Activated CD4-positive, CD25-positive, alpha-beta regulatory T cell treated with anti-CD3 and anti-CD28 coated beads, Interleukin-2, amount 50 U/mL, for 16 hours (primary cell): ENCODE measurements at regions not wholly inside any gene's neighbourhood (a gene's known extent, or its start where the extent isn't known, plus 50 kb on each side); places are given as distances from the start of the nearest gene placed in this dataset.
"Not testable (repeated sequence)": the region's sequence is repeated elsewhere in the genome, so short reads cannot be mapped to it uniquely, and the experiment has no call there.

Source experiments
- DNase-seq: peaks from one replicate; pipeline ENCODE4 v3.0.0-alpha.2; 2020; ENCODE audit warnings: low read depth, low spot score

DNA sequence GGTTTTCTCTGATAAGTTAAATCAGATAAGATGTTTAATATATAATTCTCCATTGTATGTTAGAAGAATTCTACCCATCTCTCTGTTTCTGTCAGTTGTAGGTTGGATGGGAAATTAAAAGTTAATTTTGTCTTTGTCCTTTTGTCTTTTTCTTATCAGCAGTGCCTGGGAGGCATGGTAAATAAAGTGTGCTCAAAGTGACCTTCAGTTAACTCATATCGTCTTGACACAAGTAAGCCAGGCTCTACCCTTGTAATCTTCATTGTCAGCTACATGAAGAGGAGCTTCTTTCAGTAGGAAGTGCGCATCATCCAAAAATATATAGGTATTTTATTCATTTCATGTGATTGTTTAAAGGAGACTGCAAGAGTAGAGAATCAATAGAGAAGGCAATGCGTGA is 138.9 kb upstream of the NRIP1 start:
- no peak for DNase-seq

DNA sequence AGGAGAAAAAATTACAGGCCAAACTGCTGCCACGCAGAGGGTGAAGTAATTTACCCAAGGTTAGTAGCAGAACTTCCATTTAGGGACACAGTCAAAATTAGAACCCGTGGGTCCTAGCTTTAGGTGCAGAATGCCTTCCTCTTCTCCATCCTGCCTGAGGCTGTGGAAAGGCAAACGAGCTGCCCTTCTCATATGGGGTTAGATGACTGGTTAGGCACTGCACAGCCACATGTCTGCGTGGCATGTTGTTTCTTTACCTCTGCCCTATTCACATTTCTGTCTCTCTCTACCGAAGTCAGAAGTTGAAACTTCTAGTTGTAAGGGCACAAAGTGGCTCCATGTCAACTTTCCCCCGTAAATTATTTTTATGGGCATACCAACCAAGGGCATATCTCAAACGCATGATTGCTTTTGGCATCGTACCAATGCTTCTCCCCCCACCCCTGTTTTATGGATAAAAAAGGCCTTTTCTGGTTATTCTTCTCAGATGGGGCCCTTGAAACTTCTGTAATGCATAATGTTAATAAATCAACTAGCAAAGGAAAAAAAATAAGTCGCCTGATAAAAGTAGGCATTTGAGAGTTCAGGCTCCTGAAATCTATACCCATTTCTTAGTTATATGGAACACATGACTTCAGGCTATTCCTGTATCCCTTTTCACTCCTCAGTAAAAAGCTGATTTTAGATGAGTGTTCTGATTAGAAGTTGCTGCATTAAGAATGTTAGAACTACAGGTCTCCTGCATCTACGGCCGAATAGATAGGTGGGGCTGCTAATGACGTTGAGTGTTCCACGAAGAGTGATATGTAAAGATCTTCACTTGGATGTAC is 139.6 kb upstream of the NRIP1 start:
- DNase-seq: no peak

DNA sequence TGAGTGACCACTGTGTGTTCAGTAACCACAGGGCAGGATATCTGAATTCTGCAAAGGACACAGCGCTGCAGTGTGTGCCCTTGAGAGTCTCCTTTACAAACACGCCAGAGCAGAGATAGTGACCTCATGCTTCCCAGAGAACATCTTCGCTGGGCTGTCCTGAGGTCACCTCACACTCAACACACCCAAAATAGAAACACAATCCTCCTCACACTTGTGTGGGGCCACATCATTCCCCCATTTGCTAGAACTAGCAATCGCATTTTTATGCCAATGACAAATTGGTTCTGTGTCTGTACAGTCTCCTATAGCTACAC is 140.1 kb upstream of the NRIP1 start:
- DNase-seq: no peak

DNA sequence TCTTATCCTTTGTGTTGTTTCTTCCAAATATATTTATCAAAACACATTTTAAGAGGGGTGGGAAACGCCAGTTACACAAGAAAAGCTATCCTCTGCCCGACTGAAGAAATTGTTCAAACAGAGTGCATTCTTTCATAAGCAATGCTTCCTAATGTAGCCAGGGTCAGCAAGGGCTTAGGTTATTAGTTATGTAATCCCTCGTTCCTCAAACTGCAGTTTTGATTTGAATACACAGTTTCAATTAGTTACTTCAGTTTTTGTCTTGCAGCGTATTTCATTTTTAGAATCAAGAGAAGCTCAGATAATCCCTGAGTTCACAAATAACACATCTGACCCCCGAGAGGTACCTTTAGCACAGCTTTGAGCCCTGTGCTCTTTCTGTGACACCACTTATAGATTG is 141.7 kb upstream of the NRIP1 start:
- DNase-seq: no peak

DNA sequence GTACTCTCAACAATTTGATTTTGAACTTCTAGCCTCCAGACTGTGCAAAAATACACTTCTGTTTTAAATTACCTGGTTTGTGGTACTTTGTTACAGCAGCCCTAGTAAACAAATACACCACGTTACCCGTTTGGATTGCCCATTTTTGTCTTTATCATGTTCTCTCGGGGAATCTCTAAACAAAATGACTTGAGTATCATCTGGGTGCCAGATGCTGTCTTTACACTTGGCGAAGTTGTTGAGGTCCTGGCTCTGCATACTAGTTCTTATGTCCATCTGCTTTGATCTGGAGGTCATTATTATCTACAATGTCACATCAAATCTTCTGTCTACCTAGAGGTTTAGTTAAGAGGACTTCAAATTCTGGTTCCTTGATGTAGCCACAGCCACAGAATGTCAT is 142.4 kb upstream of the NRIP1 start:
- DNase-seq: no peak

DNA sequence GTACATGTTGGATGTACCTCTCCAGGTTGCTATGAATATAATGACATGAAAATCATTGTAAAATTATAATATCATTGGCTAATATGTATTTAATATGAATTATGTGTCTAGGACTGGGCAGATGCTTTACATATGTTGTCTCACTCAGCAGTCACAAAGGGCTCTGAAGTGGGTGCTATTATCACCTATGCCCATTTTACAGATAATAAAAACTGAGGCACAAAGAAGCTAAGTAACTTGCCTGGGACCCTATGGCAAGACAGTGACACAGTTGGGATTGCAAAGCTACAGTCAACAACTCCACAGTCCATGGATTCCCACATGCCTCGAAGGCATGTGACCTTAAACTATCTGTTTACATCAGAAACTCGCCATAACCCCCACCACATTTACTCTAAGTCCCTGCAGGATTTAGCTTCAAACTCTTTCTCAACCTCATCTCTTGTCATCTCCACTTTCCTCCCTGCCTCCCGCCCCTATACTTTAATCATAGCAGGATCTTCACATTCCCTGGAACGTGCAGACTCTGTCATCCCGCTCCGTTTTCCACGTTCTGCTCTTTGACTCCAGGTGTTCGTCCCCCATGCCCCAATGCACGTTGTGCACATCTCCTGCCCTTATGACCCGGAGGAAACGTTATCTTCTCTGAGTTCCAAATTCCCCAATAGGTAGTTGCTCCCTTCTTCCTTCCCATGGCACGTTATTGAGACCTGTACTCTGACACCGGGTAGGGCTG is 143.0 kb upstream of the NRIP1 start:
- DNase-seq: no peak

DNA sequence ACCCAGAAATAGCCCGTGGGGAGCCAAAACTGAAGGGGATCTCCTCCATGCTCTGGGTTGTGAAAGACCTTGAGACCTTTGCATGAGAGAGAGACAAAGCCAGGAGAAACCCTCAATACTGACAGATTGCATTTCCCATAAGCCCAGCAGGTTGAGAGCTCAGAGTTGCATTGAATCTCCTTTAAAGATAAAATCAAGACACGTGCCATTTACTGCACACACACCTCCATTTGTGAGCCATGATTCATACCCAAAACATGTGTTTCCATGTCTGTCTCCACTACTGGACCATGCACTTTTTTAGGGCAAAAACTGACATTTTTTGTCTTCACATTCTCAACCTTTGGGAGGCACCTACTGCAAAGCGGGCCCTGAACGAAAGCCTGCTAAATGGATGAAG is 144.0 kb upstream of the NRIP1 start:
- DNase-seq: no peak

DNA sequence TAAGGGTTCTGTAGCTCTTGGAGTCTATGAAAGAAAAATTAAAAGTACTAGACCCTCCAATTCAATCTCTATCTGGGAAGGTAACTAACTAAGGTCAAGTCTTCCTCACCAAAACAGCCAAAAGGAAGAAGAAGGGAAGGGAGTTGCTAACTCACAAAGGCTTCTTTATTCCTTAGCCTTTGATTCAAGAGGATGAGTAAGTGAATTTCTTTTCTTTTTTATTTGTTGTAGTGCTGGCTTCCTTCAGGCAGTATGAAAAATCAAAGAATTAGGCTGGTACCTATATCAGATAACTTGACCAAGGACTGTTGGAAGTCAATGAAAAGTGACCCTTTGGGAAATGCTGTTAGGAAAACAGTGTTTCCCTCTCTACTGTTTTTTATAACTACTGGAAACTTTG is 144.4 kb upstream of the NRIP1 start:
- no peak for DNase-seq

DNA sequence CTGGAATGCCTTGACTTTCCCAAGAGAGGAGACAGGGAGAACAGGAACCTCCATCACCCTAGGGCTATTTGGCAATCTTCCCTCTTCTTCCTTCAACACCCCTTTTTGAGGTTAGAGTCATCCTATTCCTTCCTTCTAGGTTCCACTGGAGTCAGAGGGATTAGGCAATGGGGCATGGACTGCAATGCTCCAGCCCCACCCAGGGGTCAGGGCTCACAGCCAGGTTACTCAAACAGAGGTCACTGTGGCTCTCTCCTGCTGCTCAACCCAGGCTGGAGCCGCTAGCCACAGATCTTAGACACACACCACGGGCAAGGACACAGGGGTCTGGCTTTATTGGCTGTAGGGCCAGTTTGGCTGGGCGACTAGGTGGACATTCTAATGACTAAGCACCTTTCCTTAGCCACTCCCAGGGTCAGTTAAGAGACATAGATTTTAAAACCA is 145.5 kb upstream of the NRIP1 start:
- no peak for DNase-seq

DNA sequence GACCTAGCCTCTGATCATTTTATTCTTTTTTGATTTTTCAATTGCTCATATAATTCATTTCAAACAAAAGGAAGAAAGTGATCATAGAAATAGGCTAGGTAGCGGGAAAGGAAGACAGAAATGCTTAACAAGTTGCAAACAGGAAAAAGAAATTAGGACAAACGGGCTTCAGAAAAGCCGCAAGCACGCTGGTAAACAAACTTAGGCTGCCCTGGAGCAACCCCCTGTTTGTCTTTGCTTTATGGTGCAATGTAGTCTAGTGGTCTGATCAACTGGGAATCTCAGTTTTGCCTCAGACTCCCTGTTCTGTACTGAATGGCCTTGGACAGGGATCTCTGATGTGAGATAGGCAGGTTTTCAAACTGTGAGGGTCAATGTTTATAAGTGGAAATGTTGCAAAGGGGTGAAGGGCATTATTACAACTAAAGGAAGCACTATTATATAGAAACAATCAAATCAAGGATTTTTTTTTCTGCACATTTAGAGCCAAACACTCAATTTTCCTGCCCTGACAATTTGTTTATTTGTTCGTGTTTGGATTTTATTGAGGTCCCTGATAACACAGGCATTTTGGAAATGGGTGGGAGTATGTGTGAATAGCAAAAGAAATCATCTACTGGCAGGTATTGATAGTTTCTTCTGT is 146.8 kb upstream of the NRIP1 start:
- no peak for DNase-seq

DNA sequence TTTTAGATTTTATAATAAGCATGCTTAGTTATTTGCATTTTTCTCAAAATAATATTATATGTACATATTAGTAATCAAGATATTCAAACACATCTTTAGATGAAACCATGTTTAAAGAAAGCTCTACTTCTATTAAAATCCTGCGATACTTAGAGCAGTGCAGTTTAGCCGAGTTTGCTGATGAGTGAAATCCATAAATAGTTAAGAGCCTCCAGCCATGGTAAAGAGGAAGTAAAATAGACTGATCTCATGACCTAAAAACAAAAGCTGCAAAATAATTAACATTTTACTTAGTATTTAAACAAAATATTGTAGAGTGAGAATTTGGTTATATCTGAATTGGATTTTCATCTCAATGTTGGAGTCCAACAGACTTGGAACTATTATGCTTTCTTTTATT is 147.4 kb upstream of the NRIP1 start:
- no peak for DNase-seq

DNA sequence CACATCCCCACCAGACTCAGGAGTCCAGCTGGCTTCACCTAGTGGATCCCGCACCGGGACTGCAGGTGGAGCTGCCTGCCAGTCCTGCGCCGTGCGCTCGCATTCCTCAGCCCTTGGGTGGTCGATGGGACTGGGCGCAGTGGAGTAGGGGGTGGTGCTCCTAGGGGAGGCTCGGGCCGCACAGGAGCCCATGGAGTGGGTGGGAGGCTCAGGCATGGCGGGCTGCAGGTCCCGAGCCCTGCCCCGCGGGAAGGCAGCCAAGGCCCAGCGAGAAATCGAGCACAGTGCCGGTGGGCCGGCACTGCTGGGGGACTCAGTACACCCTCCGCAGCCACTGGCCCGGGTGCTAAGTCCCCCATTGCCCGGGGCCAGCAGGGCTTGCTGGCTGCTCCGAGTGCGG is 153.7 kb upstream of the NRIP1 start:
- not testable (repeated sequence) for DNase-seq

DNA sequence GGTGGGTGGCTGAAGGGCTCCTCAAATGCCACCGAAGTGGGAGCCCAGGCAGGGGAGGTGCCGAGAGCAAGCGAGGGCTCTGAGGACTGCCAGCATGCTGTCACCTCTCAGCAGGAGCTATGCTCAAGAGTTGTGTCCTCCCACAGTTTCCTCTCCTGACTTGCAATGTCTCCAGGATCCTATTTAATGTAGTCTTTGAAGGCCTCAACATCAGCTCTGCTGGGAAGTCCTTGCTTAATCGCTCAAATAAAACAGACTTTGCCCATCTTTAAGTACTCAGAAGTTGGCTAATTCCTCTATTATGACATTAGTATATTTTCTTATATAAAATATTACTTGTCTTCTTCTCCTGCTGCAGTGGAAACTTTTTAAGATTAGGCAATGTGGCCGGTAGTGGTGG is 154.2 kb upstream of the NRIP1 start:
- DNase-seq: no peak

DNA sequence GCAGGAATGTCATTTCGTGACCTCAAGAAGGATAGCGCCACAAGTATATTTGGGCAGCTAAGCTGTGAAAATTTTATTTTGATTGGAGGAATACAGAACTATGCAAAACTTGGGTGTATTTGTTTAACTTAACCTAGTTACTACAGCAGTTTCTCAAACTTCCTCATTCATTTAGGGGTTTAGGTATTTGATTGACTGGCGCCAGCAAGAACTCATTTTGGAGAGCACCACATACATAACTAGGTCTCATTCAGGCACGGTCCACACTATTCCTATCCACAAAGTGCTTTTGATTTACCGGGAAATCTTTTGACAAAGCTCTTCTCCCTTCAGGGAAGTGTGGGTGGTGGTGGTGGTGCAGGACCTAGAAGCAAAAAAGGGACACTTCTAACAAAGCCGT is 155.1 kb upstream of the NRIP1 start:
- DNase-seq: no peak

DNA sequence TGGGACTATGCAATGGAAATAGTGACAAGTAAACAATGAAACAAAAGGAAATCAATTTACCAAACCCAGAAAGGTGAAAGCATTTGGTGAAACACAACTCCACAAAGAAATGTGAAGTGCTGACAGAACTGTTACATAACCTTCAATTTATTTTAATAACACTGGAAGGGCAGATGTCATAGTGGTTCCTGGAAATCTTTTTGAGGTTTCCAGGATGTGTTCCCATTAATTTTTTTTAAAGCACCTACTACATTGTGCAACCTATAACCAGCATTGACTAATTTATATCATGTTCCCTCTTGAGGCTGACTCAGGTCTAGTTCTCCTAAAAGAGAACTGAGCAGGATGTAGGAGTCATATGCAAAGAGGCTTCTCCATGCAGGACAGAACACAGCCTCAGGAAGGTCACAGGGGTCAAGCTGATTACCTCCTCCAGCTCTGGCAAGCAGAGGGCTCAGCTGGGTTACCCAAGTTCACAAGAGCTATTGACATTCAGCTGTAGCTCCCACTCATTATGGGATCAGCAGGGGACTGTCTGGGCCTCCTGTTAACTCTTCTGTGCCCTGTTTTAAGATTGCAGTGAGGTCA is 157.1 kb upstream of the NRIP1 start:
- no peak for DNase-seq

DNA sequence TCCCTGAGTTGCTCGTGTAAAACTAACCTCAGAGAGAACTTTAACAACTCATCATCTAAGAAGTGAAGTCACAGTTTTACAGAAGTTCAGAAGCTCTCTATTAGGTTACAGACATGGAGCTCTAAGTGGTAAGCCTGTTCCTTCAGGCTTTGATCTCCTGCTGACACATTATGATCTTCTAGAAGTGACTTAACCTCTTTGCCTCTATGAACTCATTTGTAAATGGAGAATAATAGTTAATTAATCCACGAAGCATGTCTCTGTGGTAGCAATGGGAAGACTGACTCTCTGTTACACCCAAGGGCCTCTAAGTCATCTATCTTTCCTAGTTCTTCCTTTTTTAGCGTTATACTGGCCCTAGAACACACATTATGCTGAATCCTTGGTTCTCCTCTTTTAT is 157.9 kb upstream of the NRIP1 start:
- no peak for DNase-seq

DNA sequence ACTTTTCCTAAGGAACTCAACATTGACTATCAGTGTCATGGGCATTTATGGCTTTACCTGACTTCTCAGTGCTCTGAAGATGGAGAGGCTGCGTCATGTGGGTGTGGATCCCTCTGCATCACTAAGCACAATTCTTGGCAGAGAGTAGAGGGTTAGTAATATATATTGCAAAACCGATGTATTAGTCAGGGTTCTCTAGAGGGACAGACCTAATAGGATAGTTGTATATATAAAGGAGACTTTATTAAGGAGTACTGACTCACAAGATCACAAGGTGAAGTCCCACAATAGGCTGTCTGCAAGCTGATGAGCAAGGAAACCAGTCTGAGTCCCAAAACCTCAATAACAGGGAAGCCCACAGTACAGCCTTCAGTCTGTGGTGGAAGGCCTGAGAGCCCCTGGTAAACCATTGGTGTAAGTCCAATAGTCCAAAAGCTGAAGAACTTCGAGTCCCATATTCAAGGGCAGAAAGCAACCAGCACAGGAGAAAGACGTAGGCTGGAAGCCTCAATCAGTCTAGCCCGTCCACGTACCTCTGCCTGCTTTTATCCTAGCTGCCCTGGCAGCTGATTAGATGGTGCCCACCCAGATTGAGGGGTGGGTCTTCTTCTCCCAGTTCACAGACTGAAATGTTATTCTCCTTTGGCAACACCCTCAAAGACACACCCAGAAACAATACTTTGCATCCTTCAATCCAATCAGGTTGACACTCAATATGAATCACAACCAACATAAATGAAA is 159.7 kb upstream of the NRIP1 start:
- no peak for DNase-seq

DNA sequence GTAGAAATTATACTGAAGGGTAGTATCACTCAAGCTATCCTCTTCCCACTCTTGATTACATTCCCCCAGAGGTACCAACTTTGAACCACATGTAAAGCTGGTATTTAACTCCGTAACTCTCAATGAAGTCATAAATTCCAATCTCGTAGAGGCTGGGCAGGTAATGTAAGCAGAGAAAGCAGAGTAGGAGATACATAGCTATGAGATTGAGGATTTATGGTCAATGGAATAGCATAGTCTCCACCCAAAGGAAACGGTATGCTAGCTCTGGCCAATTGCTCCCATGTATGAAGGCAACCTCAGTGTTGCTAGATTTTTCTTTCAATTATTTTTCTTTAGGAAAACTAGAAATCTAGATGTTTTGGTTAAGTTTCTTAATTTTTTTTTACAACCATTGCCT is 163.1 kb upstream of the NRIP1 start:
- no peak for DNase-seq

DNA sequence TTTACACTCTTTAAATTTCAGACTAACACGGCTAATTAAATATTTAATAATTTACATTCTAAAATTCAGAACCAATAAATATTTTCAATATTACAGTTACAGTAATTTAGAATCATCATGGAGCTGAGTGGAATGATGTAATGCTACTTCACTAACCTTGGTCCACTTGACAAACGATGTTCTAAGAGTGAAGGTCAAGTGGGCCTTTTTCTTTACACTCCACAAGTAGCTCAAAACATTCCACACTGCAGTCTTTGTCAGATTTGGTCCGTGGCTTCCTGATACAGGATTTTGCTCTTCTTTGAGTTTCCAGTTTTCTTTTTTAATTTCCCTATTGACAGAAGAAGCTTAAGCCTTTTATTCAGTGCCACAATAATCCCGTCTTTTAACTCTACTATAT is 164.6 kb upstream of the NRIP1 start:
- no peak for DNase-seq

DNA sequence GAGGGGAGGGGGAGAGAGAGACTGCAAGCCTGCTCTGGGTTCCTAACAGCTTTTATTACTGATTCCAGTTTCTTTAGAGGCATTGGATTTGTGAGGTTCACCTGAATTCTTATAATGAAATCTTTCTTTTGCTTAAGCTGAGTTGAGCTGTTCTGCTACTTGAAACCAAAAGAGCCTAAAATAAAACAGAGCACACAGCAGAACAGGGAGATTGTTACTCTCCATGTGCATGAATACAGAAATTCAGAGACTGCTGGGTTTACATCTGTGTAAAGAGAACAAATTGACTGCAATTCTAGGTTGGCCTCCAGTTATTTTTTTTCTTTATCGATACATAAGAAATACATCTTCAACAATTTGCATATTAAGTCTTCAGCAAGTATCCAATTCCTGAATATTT is 168.8 kb upstream of the NRIP1 start:
- DNase-seq: no peak

DNA sequence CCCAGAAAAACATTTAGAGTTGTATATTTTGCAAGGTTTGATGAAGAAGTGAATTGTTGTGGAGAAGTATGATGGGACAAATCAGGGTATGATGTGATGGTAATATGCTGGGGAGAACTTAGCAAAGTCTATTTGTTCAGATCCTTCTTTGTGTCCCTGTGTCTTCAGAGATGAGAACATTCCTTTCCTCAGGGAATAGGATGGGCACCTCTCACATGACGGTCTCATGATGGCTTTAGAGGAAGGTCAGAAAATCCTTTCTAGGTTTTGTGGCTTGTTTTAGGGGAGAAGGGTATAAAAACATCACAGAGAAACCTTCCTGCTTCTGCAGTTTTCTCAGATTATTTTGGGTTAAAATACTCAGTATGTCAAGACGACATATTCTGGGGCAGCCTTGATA is 171.3 kb upstream of the NRIP1 start:
- no peak for DNase-seq

DNA sequence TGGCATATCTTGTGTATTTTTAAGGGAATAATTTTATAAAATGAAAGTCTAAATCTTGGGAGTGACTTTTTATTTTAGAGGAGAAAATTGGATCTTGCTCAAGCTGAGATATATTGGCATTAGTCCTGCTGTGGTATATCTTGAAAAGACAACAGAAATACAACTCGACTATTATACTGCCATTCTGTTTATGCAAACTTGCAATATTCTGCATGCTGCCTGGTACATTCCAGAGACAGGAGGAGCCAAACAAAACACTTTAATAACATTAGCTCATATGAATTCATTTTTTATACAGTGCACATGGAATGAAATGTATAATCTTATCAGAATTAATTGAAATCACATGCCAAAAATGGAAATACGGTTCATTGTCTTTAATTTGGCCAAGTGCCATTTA is 176.0 kb upstream of the NRIP1 start:
- DNase-seq: no peak
